Fibroblast of skin of right biceps (primary cell): ENCODE measurements at regions not wholly inside any gene's neighbourhood (a gene's known extent, or its start where the extent isn't known, plus 50 kb on each side); places are given as distances from the start of the nearest gene placed in this dataset.

Experiments used
- DNase-seq: peaks from one replicate; pipeline ENCODE4 v3.0.0-alpha.2; 2013

- no peak for DNase-seq
Measured at GRCh38 chr15:95541301-95541700, 789.2 kb upstream of the NR2F2 start.

- DNase-seq, result peak; percentile 16
Measured at GRCh38 chr15:95549168-95549738, 781.2 kb upstream of the NR2F2 start.

- no peak for DNase-seq
Measured at GRCh38 chr15:95550702-95551101, 779.8 kb upstream of the NR2F2 start.

GRCh38 chr15:95556225-95556624, 774.3 kb upstream of the NR2F2 start:
- peak; percentile 55 for DNase-seq

GRCh38 chr15:95556866-95557225, 773.7 kb upstream of the NR2F2 start:
- DNase-seq, result peak; percentile 72

- DNase-seq, result peak; percentile 96
Measured at GRCh38 chr15:95557226-95558046, 773.1 kb upstream of the NR2F2 start.

GRCh38 chr15:95558131-95558530, 772.4 kb upstream of the NR2F2 start:
- peak; percentile 12 for DNase-seq

- DNase-seq, result peak; percentile 24
Measured at GRCh38 chr15:95558916-95559315, 771.6 kb upstream of the NR2F2 start.

GRCh38 chr15:95559875-95560394, 770.6 kb upstream of the NR2F2 start:
- DNase-seq, result peak; percentile 98

- peak; percentile 66 for DNase-seq
Measured at GRCh38 chr15:95561463-95561862, 769.0 kb upstream of the NR2F2 start.

GRCh38 chr15:95563634-95564033, 766.9 kb upstream of the NR2F2 start:
- DNase-seq, result no peak

GRCh38 chr15:95565016-95565600, 765.4 kb upstream of the NR2F2 start:
- DNase-seq, result no peak

GRCh38 chr15:95565690-95566089, 764.8 kb upstream of the NR2F2 start:
- DNase-seq, result peak; percentile 28

GRCh38 chr15:95567686-95568085, 762.8 kb upstream of the NR2F2 start:
- DNase-seq, result peak; percentile 91

- DNase-seq, result no peak
Measured at GRCh38 chr15:95574053-95574452, 756.4 kb upstream of the NR2F2 start.

- DNase-seq, result no peak
Measured at GRCh38 chr15:95577927-95578326, 752.6 kb upstream of the NR2F2 start.

GRCh38 chr15:95580121-95580520, 750.4 kb upstream of the NR2F2 start:
- DNase-seq, result no peak

GRCh38 chr15:95581595-95581994, 748.9 kb upstream of the NR2F2 start:
- DNase-seq, result no peak

GRCh38 chr15:95584088-95584487, 746.4 kb upstream of the NR2F2 start:
- no peak for DNase-seq

GRCh38 chr15:95588056-95588455, 742.4 kb upstream of the NR2F2 start:
- no peak for DNase-seq

GRCh38 chr15:95590533-95591044, 739.9 kb upstream of the NR2F2 start:
- no peak for DNase-seq

GRCh38 chr15:95591270-95591669, 739.2 kb upstream of the NR2F2 start:
- DNase-seq, result no peak

- DNase-seq, result peak; percentile 26
Measured at GRCh38 chr15:95591886-95592285, 738.6 kb upstream of the NR2F2 start.

GRCh38 chr15:95594496-95594895, 736.0 kb upstream of the NR2F2 start:
- no peak for DNase-seq
